Astrocyte of the spinal cord (primary cell): ENCODE measurements at regions not wholly inside any gene's neighbourhood (a gene's known extent, or its start where the extent isn't known, plus 50 kb on each side); places are given as distances from the start of the nearest gene placed in this dataset.

Experiments
- DNase-seq: peaks from one replicate; pipeline ENCODE4 v3.0.0; 2011; ENCODE audit warnings: low read depth, low spot score
- H3K4me3 ChIP-seq: 2 replicates; pipeline ENCODE4 v1.5.1; 2011; ENCODE audit warnings: low read depth, mild to moderate bottlenecking, low read length, moderate library complexity
- in situ Hi-C: cut with HindIII; loops from 2 replicates; pipeline ENCODE4 v1.10.0; 2017; ENCODE audit warnings: low sequenced_read_pairs
- TF ChIP-seq, protein P1 (sequence below): IDR thresholded peaks from 2 replicates; pipeline ENCODE4 v1.5.1; 2012; ENCODE audit warnings: low read depth, mild to moderate bottlenecking, low read length, inconsistent platforms

DNA sequence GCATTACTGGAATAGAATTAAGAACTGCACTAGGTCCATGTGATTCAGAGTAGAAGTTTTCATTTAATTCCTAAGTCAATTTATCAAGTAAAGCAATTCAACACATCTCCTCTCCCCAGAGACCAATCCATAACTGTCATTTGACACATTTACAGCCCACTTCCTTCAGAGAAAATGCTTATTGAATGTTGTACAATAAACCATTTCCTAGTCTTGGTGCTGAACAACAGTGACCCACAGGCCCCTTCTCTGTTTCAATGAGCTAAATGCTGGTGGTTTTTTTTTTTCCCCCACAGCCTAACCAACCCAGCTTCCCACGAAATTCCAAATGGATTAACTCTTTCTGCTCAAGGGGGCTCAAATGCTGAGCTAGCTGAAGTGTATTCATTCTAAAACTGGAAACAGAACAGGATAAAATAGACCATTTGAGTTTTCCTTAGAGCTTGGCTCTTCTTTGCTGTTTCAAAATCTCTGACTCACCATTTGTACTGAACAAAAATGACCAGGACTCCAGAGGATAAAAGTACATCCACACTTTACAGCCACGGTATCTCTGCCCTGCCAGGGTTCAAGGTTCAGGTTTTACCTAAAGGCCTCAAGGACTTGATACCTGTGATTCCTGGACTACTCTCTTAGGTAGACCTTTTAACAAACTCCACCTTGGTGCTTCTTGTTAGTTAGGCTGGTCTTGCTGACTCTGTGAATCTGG, 62.3 kb downstream of the TMEM100 start:
- in situ Hi-C loops = no loop called here
- no peak for DNase-seq
- H3K4me3 ChIP-seq = no peak overlapping the region
- TF ChIP-seq, protein P1, sequence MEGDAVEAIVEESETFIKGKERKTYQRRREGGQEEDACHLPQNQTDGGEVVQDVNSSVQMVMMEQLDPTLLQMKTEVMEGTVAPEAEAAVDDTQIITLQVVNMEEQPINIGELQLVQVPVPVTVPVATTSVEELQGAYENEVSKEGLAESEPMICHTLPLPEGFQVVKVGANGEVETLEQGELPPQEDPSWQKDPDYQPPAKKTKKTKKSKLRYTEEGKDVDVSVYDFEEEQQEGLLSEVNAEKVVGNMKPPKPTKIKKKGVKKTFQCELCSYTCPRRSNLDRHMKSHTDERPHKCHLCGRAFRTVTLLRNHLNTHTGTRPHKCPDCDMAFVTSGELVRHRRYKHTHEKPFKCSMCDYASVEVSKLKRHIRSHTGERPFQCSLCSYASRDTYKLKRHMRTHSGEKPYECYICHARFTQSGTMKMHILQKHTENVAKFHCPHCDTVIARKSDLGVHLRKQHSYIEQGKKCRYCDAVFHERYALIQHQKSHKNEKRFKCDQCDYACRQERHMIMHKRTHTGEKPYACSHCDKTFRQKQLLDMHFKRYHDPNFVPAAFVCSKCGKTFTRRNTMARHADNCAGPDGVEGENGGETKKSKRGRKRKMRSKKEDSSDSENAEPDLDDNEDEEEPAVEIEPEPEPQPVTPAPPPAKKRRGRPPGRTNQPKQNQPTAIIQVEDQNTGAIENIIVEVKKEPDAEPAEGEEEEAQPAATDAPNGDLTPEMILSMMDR = no peak

DNA sequence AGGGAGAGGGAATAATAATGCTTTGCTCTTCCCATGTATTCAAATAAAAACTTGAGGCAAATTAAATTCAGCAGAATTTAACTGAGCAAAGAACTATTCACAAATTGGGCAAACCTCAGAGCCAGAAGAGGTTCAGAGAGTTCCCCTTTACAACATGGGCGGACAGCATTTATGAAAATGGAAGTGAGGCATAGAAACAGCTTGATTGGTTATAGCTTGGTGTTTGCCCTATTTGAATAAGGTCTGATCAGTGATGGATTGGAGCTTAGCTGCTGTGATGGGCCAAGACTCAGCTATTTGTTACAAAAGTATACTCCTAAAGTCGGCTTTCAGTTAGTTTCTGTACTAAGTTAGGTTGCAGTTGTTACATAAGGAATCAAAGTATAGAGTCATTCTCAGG, 63.0 kb downstream of the TMEM100 start:
- no peak overlapping the region for H3K4me3 ChIP-seq
- TF ChIP-seq, protein P1 = no peak
- in situ Hi-C loops = no loop called here
- DNase-seq = no peak

DNA sequence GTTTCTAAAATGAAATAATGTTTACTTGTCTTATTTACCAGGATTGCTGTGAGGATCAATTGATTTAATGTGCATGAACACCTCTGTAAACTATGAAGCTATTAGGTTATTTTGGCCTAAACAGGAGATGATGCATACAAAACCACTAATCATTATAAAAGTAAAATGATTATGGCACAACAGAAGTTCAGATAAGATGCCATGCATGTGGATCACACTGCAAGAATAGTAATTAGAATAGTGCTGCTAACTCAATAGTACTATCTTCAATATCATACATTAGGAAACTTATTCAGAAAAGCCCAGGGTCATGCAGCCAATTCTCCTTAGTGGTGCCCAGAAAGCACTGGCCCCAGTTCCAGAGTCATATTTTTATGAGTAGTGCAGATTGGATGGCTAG, 66.9 kb downstream of the TMEM100 start:
- H3K4me3 ChIP-seq = no peak overlapping the region
- TF ChIP-seq, protein P1 = no peak
- in situ Hi-C loops = no loop called here
- no peak for DNase-seq

DNA sequence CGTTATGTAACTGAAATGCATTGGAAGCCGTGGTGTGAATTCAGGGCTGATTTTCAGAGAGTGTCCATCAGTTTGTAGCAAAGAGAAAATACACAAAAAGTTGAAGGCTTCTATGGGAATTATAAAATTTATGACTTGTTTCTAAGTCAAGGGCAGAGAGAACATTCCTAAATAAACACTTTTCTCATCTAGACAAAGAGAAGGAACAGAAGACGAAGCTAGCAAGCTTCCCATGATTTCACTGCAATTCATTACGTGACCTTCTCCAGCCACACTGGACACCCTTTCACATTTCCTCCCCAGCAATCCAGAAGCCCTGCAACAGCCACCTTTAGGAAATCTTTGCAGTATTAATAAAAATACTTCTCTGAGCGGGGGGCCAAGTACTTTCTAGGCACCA, 67.8 kb downstream of the TMEM100 start:
- TF ChIP-seq, protein P1 = no peak
- in situ Hi-C loops = no loop called here
- no peak overlapping the region for H3K4me3 ChIP-seq
- no peak for DNase-seq

DNA sequence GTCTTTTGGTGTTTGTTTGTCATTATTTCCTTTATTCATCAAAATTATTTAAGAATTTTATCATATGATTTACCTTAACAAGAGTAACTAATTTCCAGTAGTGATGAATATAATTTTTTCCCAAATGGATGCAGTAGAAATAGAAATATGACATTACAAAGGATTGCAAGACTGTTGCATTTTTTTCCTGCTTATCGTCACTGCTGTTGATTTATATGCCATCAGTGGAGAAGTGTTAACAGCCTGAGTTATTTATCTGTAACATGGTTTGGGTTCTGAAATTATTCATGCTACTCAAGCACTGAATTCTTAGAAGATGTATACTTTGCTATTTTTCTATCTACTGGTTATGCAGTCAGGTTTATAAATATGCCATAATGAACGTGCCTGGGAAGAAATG, 68.6 kb downstream of the TMEM100 start:
- TF ChIP-seq, protein P1 = no peak
- in situ Hi-C loops = no loop called here
- H3K4me3 ChIP-seq = no peak overlapping the region
- no peak for DNase-seq

DNA sequence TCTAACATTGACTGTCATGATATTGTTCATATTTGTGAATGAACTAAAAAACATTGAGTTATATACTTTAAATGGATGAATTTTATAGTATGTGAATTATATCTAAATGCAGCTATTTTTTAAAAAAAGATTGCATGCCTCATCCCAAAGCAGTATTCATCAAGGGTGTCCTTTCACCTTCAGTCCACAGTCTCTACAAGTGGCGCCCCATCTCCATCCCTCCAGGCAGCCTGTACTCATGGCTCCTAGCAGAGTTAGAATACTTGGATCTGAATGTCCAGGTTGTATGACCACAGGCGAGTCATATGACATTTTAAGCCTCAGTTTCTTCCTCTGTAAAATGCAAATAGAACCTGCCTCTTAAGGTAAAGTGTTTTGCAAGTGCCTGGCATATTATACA, 69.8 kb downstream of the TMEM100 start:
- in situ Hi-C loops = no loop called here
- no peak for DNase-seq
- no peak overlapping the region for H3K4me3 ChIP-seq
- TF ChIP-seq, protein P1 = no peak
